ENCODE measurements at regions not wholly inside any gene's neighbourhood (a gene's known extent, or its start where the extent isn't known, plus 50 kb on each side); places are given as distances from the start of the nearest gene placed in this dataset.

GRCh38 chr10:130959752-130960195 is 351.7 kb downstream of the TCERG1L start:
- TF ChIP-seq, protein P1, sequence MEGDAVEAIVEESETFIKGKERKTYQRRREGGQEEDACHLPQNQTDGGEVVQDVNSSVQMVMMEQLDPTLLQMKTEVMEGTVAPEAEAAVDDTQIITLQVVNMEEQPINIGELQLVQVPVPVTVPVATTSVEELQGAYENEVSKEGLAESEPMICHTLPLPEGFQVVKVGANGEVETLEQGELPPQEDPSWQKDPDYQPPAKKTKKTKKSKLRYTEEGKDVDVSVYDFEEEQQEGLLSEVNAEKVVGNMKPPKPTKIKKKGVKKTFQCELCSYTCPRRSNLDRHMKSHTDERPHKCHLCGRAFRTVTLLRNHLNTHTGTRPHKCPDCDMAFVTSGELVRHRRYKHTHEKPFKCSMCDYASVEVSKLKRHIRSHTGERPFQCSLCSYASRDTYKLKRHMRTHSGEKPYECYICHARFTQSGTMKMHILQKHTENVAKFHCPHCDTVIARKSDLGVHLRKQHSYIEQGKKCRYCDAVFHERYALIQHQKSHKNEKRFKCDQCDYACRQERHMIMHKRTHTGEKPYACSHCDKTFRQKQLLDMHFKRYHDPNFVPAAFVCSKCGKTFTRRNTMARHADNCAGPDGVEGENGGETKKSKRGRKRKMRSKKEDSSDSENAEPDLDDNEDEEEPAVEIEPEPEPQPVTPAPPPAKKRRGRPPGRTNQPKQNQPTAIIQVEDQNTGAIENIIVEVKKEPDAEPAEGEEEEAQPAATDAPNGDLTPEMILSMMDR (IDR thresholded peaks at IDR 0.05; ENCODE audit: insufficient read depth, low read length, poor library complexity, severe bottlenecking), result no peak
- Histone ChIP-seq H3K36me3 (ENCODE audit: control insufficient read depth, insufficient read depth, low read length) (no peaks in the 10 kb centered on the region), H3K4me3 (replicated peaks; ENCODE audit: low read depth, low read length) (no peak overlapping the region), H3K27me3 (replicated peaks; ENCODE audit: control insufficient read depth, insufficient read depth, low read length) (no peaks in the 10 kb centered on the region)
- DNase-seq (ENCODE audit: extremely low read depth, insufficient read length), result no peak

DNA sequence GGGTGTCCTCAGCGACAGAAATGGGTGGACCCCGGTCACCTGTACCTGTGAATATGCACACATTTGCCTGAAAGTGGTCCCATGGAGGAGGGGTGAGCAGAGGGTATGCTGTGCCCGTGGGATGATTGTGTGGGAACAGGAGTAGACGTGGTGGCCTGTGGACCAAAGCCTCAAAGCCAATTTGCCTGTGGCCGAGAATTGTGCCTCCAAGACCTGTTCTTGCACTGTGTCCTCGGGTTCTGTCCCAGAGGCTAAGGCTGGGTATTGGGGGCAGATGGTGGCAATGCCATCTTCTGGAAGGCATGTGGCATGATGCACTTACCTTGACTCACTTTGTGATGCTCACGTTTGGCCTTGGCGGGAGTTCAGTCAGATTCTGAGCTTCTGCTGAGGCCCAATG is 351.0 kb downstream of the TCERG1L start:
- Histone ChIP-seq H3K4me3 (replicated peaks; ENCODE audit: low read depth, low read length) (no peak overlapping the region), H3K36me3 (ENCODE audit: control insufficient read depth, insufficient read depth, low read length) (no peaks in the 10 kb centered on the region), H3K27me3 (replicated peaks; ENCODE audit: control insufficient read depth, insufficient read depth, low read length) (no peaks in the 10 kb centered on the region)
- TF ChIP-seq, protein P1 (IDR thresholded peaks at IDR 0.05; ENCODE audit: insufficient read depth, low read length, poor library complexity, severe bottlenecking), result no peak
- no peak for DNase-seq (ENCODE audit: extremely low read depth, insufficient read length)

GRCh38 chr10:130961506-130962239 is 349.8 kb downstream of the TCERG1L start:
- H3K4me3 ChIP-seq (replicated peaks; ENCODE audit: low read depth, low read length), result no peak overlapping the region
- H3K27me3 ChIP-seq (replicated peaks; ENCODE audit: control insufficient read depth, insufficient read depth, low read length), result no peaks in the 10 kb centered on the region
- TF ChIP-seq, protein P1 (IDR thresholded peaks at IDR 0.05; ENCODE audit: insufficient read depth, low read length, poor library complexity, severe bottlenecking), result no peak
- no peak for DNase-seq (ENCODE audit: extremely low read depth, insufficient read length)
- no peaks in the 10 kb centered on the region for H3K36me3 ChIP-seq (ENCODE audit: control insufficient read depth, insufficient read depth, low read length)

DNA sequence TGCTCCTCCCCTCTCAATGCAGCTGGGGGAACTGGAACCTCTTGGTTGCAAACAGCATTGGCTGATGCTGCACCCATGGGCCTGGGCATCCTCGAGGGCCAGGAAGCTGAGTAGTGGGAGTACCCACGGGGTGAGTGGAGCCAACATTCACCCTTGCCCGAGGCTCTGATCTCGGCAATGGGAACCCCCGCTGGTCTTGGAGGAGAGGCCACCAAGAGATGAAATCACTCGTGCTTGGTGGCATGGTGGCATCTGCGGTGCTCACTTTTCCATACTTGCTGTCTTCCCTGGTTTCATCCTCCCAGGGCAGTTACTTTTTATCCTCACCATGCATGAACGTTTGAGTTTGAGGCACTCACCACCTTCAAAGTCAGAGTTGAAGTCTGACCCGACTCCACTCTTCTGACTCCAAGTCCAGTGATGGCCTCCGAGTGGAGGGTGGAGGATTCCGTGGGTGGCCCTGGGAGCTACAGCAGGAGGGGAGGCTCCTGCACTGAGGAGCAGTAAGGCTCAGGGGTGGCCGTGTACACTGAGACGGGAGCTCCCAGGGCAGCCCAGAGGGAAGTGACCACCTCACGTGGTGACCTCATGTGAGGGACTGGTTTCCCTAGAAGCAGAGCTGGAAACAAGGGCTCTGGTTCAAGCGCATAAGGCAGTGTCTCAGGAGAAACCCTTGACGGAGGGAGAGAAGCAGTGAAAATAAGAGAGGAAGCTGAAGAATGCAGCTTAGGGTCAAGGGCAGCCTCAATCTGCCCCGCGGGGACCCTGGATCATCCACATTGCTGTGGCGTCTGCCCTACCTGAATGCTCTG is 349.1 kb downstream of the TCERG1L start:
- no peak overlapping the region for H3K4me3 ChIP-seq (replicated peaks; ENCODE audit: low read depth, low read length)
- H3K36me3 ChIP-seq (ENCODE audit: control insufficient read depth, insufficient read depth, low read length), result no peaks in the 10 kb centered on the region
- TF ChIP-seq, protein P1 (IDR thresholded peaks at IDR 0.05; ENCODE audit: insufficient read depth, low read length, poor library complexity, severe bottlenecking), result no peak
- DNase-seq (ENCODE audit: extremely low read depth, insufficient read length), result no peak
- no peaks in the 10 kb centered on the region for H3K27me3 ChIP-seq (replicated peaks; ENCODE audit: control insufficient read depth, insufficient read depth, low read length)

- no peak for DNase-seq (ENCODE audit: extremely low read depth, insufficient read length)
- Histone ChIP-seq H3K27me3 (replicated peaks; ENCODE audit: control insufficient read depth, insufficient read depth, low read length) (no peaks in the 10 kb centered on the region), H3K4me3 (replicated peaks; ENCODE audit: low read depth, low read length) (no peak overlapping the region), H3K36me3 (ENCODE audit: control insufficient read depth, insufficient read depth, low read length) (no peaks in the 10 kb centered on the region)
- TF ChIP-seq, protein P1 (IDR thresholded peaks at IDR 0.05; ENCODE audit: insufficient read depth, low read length, poor library complexity, severe bottlenecking), result no peak
Observed at GRCh38 chr10:130963052-130963393, 348.5 kb downstream of the TCERG1L start.
